GM23338 (cell line): ENCODE measurements at regions not wholly inside any gene's neighbourhood (a gene's known extent, or its start where the extent isn't known, plus 50 kb on each side); places are given as distances from the start of the nearest gene placed in this dataset.

ENCODE experiments used
- ATAC-seq: fragments of 200-7000 bp; cut with Tn5 transposase; 3 replicates; pipeline ENCODE4 v1.9.1; 2020
- DNase-seq: peaks from one replicate; pipeline ENCODE4 v3.0.0-alpha.2; 2015; ENCODE audit warnings: low spot score
- H2AFZ ChIP-seq: fragments of 200-600 bp; sonication (generic); 2 replicates; pipeline ENCODE4 v1.8.0; 2016; ENCODE audit warnings: antibody characterized with exemption, mild to moderate bottlenecking, moderate library complexity
- H3F3A ChIP-seq: fragments of 200-600 bp; sonication (generic); replicated peaks from 2 replicates; pipeline ENCODE4 v1.8.0; 2017; ENCODE audit warnings: antibody characterized with exemption, mixed run types, low read depth
- H3K27ac ChIP-seq: fragments of 200-600 bp; sonication (generic); 2 replicates; pipeline ENCODE4 v1.6.1; 2016; ENCODE audit warnings: low read depth
- H3K27me3 ChIP-seq: fragments of 200-600 bp; sonication (generic); 2 replicates; pipeline ENCODE4 v1.8.0; 2016; ENCODE audit warnings: mild to moderate bottlenecking, mixed run types, moderate library complexity; ENCODE audit not compliant: insufficient read depth
- H3K36me3 ChIP-seq: fragments of 200-600 bp; sonication (generic); 2 replicates; pipeline ENCODE4 v1.8.0; 2016; ENCODE audit warnings: mild to moderate bottlenecking; ENCODE audit not compliant: insufficient read depth
- H3K4me1 ChIP-seq: fragments of 200-600 bp; sonication (generic); 2 replicates; pipeline ENCODE4 v1.8.0; 2016; ENCODE audit warnings: mild to moderate bottlenecking, moderate library complexity; ENCODE audit not compliant: insufficient read depth
- H3K4me2 ChIP-seq: fragments of 200-600 bp; sonication (generic); 2 replicates; pipeline ENCODE4 v1.7.1; 2017; ENCODE audit warnings: mixed run types
- H3K4me3 ChIP-seq: fragments of 200-600 bp; sonication (generic); 2 replicates; pipeline ENCODE4 v1.6.1; 2016; ENCODE audit warnings: mixed run types
- H3K79me2 ChIP-seq: fragments of 200-600 bp; sonication (generic); replicated peaks from 2 replicates; pipeline ENCODE4 v1.8.0; 2017; ENCODE audit warnings: mild to moderate bottlenecking; ENCODE audit not compliant: insufficient read depth
- H3K9me2 ChIP-seq: fragments of 200-600 bp; sonication (generic); 2 replicates; pipeline ENCODE4 v1.8.0; 2017; ENCODE audit not compliant: insufficient read depth
- H4K20me1 ChIP-seq: fragments of 200-600 bp; sonication (generic); replicated peaks from 2 replicates; pipeline ENCODE4 v1.8.0; 2017; ENCODE audit warnings: mild to moderate bottlenecking; ENCODE audit not compliant: insufficient read depth
- H3K27ac Mint-ChIP-seq: 2 replicates; pipeline ENCODE4 v1.8.0; 2020; ENCODE audit warnings: inconsistent platforms, mild to moderate bottlenecking, moderate library complexity, mixed read lengths
- H3K27me3 Mint-ChIP-seq: 3 replicates; pipeline ENCODE4 v1.8.0; 2022; ENCODE audit warnings: low read depth, mild to moderate bottlenecking, moderate library complexity, mixed read lengths, inconsistent platforms; ENCODE audit not compliant: insufficient read depth, poor library complexity
- H3K36me3 Mint-ChIP-seq: 3 replicates; pipeline ENCODE4 v1.8.0; 2021; ENCODE audit warnings: low read depth, mild to moderate bottlenecking, inconsistent platforms, moderate library complexity, mixed read lengths
- H3K4me1 Mint-ChIP-seq: 3 replicates; pipeline ENCODE4 v1.8.0; 2020; ENCODE audit warnings: mild to moderate bottlenecking, inconsistent platforms, mixed read lengths
- H3K4me3 Mint-ChIP-seq: 3 replicates; pipeline ENCODE4 v1.8.0; 2021; ENCODE audit warnings: moderate library complexity, mild to moderate bottlenecking, inconsistent platforms, mixed read lengths
- H3K9me3 Mint-ChIP-seq: 3 replicates; pipeline ENCODE4 v1.8.0; 2020; ENCODE audit warnings: moderate library complexity, mild to moderate bottlenecking, inconsistent platforms, mixed read lengths
- CREB1 ChIP-seq: fragments of 250-450 bp; sonication (Bioruptor Pico); IDR thresholded peaks from 2 replicates; pipeline ENCODE4 v1.5.0; 2020; ENCODE audit warnings: low read depth, mild to moderate bottlenecking, moderate library complexity
- CTCF ChIP-seq, 2 experiments: fragments of 200-600 bp in 1 of 2; sonication (generic) in 1 of 2; conservative IDR thresholded peaks; 2 replicates each; pipeline versions ENCODE4 v1.5.1 to v1.6.1; 2016 to 2017; ENCODE audit warnings: antibody characterized with exemption in 2 of 2, low read depth in 2 of 2, mild to moderate bottlenecking in 2 of 2, moderate library complexity in 1 of 2
- ETS1 ChIP-seq: IDR thresholded peaks from 2 replicates; pipeline ENCODE4 v1.6.1; 2016; ENCODE audit warnings: antibody characterized with exemption
- EZH2 ChIP-seq: fragments of 200-600 bp; sonication (generic); IDR thresholded peaks from one replicate; pipeline ENCODE4 v1.8.0; 2017; ENCODE audit warnings: antibody characterized with exemption, mild to moderate bottlenecking, low read depth; ENCODE audit not compliant: unreplicated experiment
- EZH2phosphoT487 ChIP-seq: fragments of 200-600 bp; sonication (generic); IDR thresholded peaks from one replicate; pipeline ENCODE4 v1.8.1; 2018; ENCODE audit warnings: antibody characterized with exemption; ENCODE audit not compliant: unreplicated experiment
- JUNB ChIP-seq: IDR thresholded peaks from one replicate; pipeline ENCODE4 v1.6.1; 2016; ENCODE audit warnings: antibody characterized with exemption; ENCODE audit not compliant: unreplicated experiment
- NANOG ChIP-seq: IDR thresholded peaks from 2 replicates; pipeline ENCODE4 v1.6.1; 2016; ENCODE audit warnings: antibody characterized with exemption, borderline replicate concordance
- POLR2AphosphoS5 ChIP-seq: IDR thresholded peaks from 2 replicates; pipeline ENCODE4 v1.6.1; 2016; ENCODE audit warnings: antibody characterized with exemption, low read depth
- REST ChIP-seq: IDR thresholded peaks from one replicate; pipeline ENCODE4 v1.6.1; 2018; ENCODE audit warnings: antibody characterized with exemption; ENCODE audit not compliant: unreplicated experiment
- STAT1 ChIP-seq: IDR thresholded peaks from one replicate; pipeline ENCODE4 v1.6.1; 2016; ENCODE audit warnings: antibody characterized with exemption; ENCODE audit not compliant: unreplicated experiment
- ZNF114 ChIP-seq: fragments of 250-450 bp; sonication (Bioruptor Pico); IDR thresholded peaks from 2 replicates; pipeline ENCODE4 v1.5.0; 2020; ENCODE audit warnings: mild to moderate bottlenecking, moderate library complexity
- ZNF331 ChIP-seq: fragments of 250-450 bp; sonication (Bioruptor Pico); IDR thresholded peaks from 2 replicates; pipeline ENCODE4 v1.5.0; 2020; ENCODE audit warnings: low read depth, mild to moderate bottlenecking, moderate library complexity
- ZNF462 ChIP-seq: fragments of 250-450 bp; sonication (Bioruptor Pico); IDR thresholded peaks from 2 replicates; pipeline ENCODE4 v1.5.0; 2020; ENCODE audit warnings: mild to moderate bottlenecking, moderate library complexity

GRCh38 chrX:55874807-55875206 is 157.3 kb downstream of the RRAGB start:
- Mint-ChIP-seq H3K27ac (no peak overlapping the region), H3K4me3 (no peak overlapping the region), H3K4me1 (peaks cover 13% of the 10 kb centered on the region), H3K9me3 (peaks cover 3% of the 10 kb centered on the region; the same call in 1 of the 3 replicates), H3K36me3 (no peaks in the 10 kb centered on the region), H3K27me3 (no peaks in the 10 kb centered on the region)
- Histone ChIP-seq H3K4me3 (no peak overlapping the region), H3K4me1 (peaks cover 4% of the 10 kb centered on the region; the same call in 1 of the 2 replicates), H3F3A (no peaks in the 10 kb centered on the region), H3K79me2 (no peaks in the 10 kb centered on the region), H3K27me3 (no peaks in the 10 kb centered on the region), H2AFZ (no peak overlapping the region), H3K27ac (no peak overlapping the region), H3K4me2 (no peak overlapping the region), H3K9me2 (no peaks in the 10 kb centered on the region), H4K20me1 (no peaks in the 10 kb centered on the region), H3K36me3 (no peaks in the 10 kb centered on the region)
- DNase-seq (no peak), ATAC-seq (no peak)
- TF ChIP-seq ETS1 (no peak), REST (no peak), ZNF331 (CRISPR knock-in tag) (no peak), EZH2 (no peak), NANOG (no peak), ZNF462 (no peak), CTCF (conservative IDR thresholded peaks at IDR 0.05; ENCODE audit: low read depth in 2 of 2) (no peak), STAT1 (no peak), CREB1 (CRISPR knock-in tag) (no peak), JUNB (no peak), POLR2AphosphoS5 (no peak), ZNF114 (CRISPR knock-in tag) (no peak), EZH2phosphoT487 (no peak)
